ENCODE measurements at regions not wholly inside any gene's neighbourhood (a gene's known extent, or its start where the extent isn't known, plus 50 kb on each side); places are given as distances from the start of the nearest gene placed in this dataset.

DNA sequence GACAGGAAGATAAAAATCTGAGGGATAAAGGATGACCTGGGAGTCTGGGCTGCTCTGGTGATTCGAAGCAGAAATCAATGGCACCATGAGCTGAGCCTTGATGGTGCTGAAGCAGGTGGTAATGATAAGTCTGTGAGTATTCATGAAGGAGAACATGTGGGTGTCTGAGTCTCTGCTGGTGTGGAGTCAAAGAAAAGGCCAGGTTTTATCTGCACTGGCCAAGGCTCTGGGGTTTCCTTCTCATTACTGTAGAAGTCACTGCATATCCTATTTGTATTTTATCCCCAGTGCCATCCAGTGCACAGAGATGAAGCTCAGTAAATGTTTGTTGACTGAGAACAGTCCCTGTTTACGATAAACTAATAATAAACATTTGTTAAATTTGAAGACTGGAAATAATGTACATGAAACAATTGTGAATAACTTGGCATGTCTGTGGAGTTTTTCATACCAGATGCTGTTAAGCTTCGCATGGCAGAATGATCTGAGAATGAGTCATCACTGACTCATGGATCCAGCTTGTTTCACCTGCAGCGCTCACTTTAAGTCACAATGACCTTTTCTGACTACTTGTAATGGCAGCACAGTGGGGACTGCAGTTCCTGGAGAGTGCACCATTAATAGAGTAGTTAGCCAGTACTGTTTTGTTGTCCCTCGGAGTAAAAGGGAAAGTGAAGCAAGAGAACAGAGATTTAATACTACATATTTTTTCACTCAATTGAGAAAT, 538.5 kb downstream of the HTR7 start:
- no peaks in the 10 kb centered on the region for H3K9me3 ChIP-seq (replicated peaks in 1 of 2; ENCODE audit: control insufficient read depth in 2 of 2, insufficient read depth in 1 of 2, low read depth in 1 of 2, low read length in 2 of 2)
- H2AK5ac ChIP-seq (ENCODE audit: low read depth, low read length) = no peak overlapping the region
- peak; percentile 37 for DNase-seq (ENCODE audit: low spot score)
- H2BK15ac ChIP-seq (ENCODE audit: low read length) = no peak overlapping the region
- no peak overlapping the region for H4K8ac ChIP-seq (ENCODE audit: low read depth, low read length)
- no peak overlapping the region for H3K14ac ChIP-seq (ENCODE audit: low read length)
- no peaks in the 10 kb centered on the region for H3K36me3 ChIP-seq (replicated peaks in 1 of 2; ENCODE audit: control insufficient read depth in 2 of 2, insufficient read depth in 2 of 2, low read length in 2 of 2)
- H3K4ac ChIP-seq (ENCODE audit: low read length) = no peak overlapping the region
- WGBS, 2 donors (ENCODE audit: extremely low coverage in 2 of 2, insufficient read length in 2 of 2, insufficient replicate concordance in 1 of 2) = no CpG with 5 or more reads among the region's 5 CpGs
- H3K9ac ChIP-seq (ENCODE audit: low read depth, low read length, poor library complexity) = no peak overlapping the region
- H3K27ac ChIP-seq (replicated peaks; ENCODE audit: low read length) = peak overlapping the region; percentile 6
- no peak overlapping the region for H3K4me3 ChIP-seq (ENCODE audit: low read length in 2 of 2)
- H3K4me1 ChIP-seq (ENCODE audit: control insufficient read depth in 2 of 2, insufficient read depth in 1 of 2, low read depth in 1 of 2, low read length in 2 of 2) = peaks cover 0 to 2% of the 10 kb centered on the region in 2 donors
- no peak overlapping the region for H2BK12ac ChIP-seq (ENCODE audit: low read length)
- H2AFZ ChIP-seq (ENCODE audit: low read length) = no peak overlapping the region
- H3K27me3 ChIP-seq (ENCODE audit: control insufficient read depth in 3 of 3, insufficient read depth in 3 of 3, low read depth in 1 of 3, low read length in 3 of 3) = no peaks in the 10 kb centered on the region
- H4K91ac ChIP-seq (ENCODE audit: low read depth, low read length, poor library complexity) = no peak overlapping the region
- no peak overlapping the region for H3K4me2 ChIP-seq (ENCODE audit: insufficient read depth, low read length, poor library complexity, severe bottlenecking)
- H3K79me1 ChIP-seq (ENCODE audit: low read depth, low read length) = no peaks in the 10 kb centered on the region
- no peak overlapping the region for H2BK120ac ChIP-seq (ENCODE audit: low read depth, low read length)
- no peak overlapping the region for H3K18ac ChIP-seq (ENCODE audit: low read length)
- no peak overlapping the region for H2BK5ac ChIP-seq (ENCODE audit: low read length)
- no peak overlapping the region for H3K23ac ChIP-seq (ENCODE audit: low read depth, low read length, poor library complexity)

DNA sequence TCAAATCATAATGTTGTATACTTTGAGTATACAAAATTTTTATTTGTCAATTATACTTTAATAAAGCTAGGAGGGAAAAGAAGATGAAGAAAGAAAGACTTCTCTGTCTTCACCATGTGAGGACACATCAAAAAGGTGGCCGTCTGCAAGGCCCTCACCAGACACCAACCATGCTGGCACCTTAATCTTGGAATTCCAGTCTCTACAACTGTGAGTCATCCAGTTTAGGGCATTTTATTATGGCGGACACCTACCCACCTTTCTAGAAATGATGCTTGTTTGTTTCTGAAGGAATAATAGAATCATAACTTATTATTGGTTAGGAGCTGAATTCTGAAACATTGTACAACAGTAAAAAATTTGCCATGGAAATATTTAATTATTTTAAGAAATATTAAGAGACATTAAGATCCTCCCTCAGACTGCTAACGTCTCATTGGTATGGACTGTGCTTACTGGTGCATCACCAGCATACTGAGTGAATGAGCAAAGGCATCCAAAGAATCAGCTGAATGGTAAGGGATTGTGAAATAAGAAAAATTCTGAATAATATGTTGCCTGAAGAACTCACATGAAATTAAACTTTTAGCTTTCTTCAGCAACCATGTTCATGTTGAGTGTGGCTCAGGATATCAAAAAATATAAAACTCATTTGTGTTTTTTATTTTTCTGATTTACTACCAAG, 536.6 kb downstream of the HTR7 start:
- Histone ChIP-seq H3K9me3 (replicated peaks in 1 of 2; ENCODE audit: control insufficient read depth in 2 of 2, insufficient read depth in 1 of 2, low read depth in 1 of 2, low read length in 2 of 2) (no peaks in the 10 kb centered on the region), H3K79me1 (ENCODE audit: low read depth, low read length) (no peaks in the 10 kb centered on the region), H3K4me1 (ENCODE audit: control insufficient read depth in 2 of 2, insufficient read depth in 1 of 2, low read depth in 1 of 2, low read length in 2 of 2) (peaks cover 0 to 2% of the 10 kb centered on the region in 2 donors), H3K27ac (replicated peaks; ENCODE audit: low read length) (no peak overlapping the region), H3K4me2 (ENCODE audit: insufficient read depth, low read length, poor library complexity, severe bottlenecking) (no peak overlapping the region), H2BK12ac (ENCODE audit: low read length) (no peak overlapping the region), H3K27me3 (ENCODE audit: control insufficient read depth in 3 of 3, insufficient read depth in 3 of 3, low read depth in 1 of 3, low read length in 3 of 3) (no peaks in the 10 kb centered on the region), H3K18ac (ENCODE audit: low read length) (no peak overlapping the region), H3K14ac (ENCODE audit: low read length) (no peak overlapping the region), H3K23ac (ENCODE audit: low read depth, low read length, poor library complexity) (no peak overlapping the region), H3K36me3 (replicated peaks in 1 of 2; ENCODE audit: control insufficient read depth in 2 of 2, insufficient read depth in 2 of 2, low read length in 2 of 2) (no peaks in the 10 kb centered on the region), H2AFZ (ENCODE audit: low read length) (no peak overlapping the region), H4K91ac (ENCODE audit: low read depth, low read length, poor library complexity) (no peak overlapping the region), H2BK15ac (ENCODE audit: low read length) (no peak overlapping the region), H3K4ac (ENCODE audit: low read length) (no peak overlapping the region), H3K4me3 (ENCODE audit: low read length in 2 of 2) (no peak overlapping the region), H4K8ac (ENCODE audit: low read depth, low read length) (no peak overlapping the region), H2BK120ac (ENCODE audit: low read depth, low read length) (no peak overlapping the region), H2BK5ac (ENCODE audit: low read length) (no peak overlapping the region), H3K9ac (ENCODE audit: low read depth, low read length, poor library complexity) (no peak overlapping the region), H2AK5ac (ENCODE audit: low read depth, low read length) (no peak overlapping the region)
- DNase-seq (ENCODE audit: low spot score) = no peak
- no CpG with 5 or more reads among the region's 3 CpGs for WGBS, 2 donors (ENCODE audit: extremely low coverage in 2 of 2, insufficient read length in 2 of 2, insufficient replicate concordance in 1 of 2)

DNA sequence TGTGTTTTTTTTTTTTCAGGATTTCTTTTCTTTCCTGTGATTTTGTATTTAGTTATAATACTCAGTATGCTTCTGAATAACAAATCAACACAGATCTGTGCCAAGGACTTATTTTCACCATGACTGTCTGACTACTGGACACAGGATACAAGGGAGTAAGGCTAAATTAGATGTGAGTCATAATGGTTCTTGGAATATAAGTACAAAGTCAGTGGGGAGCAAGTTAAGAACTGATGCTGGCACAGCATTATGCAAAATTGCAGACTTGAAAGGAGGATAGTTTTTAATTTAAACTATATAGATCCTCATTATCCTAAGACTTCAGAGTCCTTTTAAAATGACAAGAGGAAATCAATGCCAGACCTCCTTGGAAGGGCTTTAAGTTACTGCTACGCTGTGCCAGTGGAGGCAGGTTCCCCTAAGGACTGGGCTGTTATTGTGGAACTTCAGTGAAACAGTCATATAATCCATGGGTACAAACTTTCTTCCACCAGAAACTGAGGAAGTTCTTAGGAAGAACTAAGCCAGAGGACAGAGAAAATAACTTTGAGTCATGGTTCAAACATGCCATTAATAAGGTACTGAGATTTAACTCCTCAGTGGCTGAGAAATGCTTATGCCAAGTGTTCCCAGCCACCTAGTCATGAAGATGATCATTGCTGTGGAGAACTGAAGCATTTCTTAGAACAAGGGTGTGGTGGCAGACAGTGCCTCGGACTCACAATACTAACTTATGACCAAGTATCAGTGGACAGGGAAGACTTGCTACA, 531.2 kb downstream of the HTR7 start:
- no peak for DNase-seq (ENCODE audit: low spot score)
- no peak overlapping the region for H3K18ac ChIP-seq (ENCODE audit: low read length)
- no peaks in the 10 kb centered on the region for H3K4me1 ChIP-seq (ENCODE audit: control insufficient read depth in 2 of 2, insufficient read depth in 1 of 2, low read depth in 1 of 2, low read length in 2 of 2)
- no peak overlapping the region for H2BK15ac ChIP-seq (ENCODE audit: low read length)
- no CpG with 5 or more reads among the region's 2 CpGs for WGBS, 2 donors (ENCODE audit: extremely low coverage in 2 of 2, insufficient read length in 2 of 2, insufficient replicate concordance in 1 of 2)
- H3K9ac ChIP-seq (ENCODE audit: low read depth, low read length, poor library complexity) = no peak overlapping the region
- H3K4me2 ChIP-seq (ENCODE audit: insufficient read depth, low read length, poor library complexity, severe bottlenecking) = no peak overlapping the region
- no peaks in the 10 kb centered on the region for H3K79me1 ChIP-seq (ENCODE audit: low read depth, low read length)
- H2AK5ac ChIP-seq (ENCODE audit: low read depth, low read length) = no peak overlapping the region
- no peaks in the 10 kb centered on the region for H3K27me3 ChIP-seq (ENCODE audit: control insufficient read depth in 3 of 3, insufficient read depth in 3 of 3, low read depth in 1 of 3, low read length in 3 of 3)
- no peaks in the 10 kb centered on the region for H3K9me3 ChIP-seq (replicated peaks in 1 of 2; ENCODE audit: control insufficient read depth in 2 of 2, insufficient read depth in 1 of 2, low read depth in 1 of 2, low read length in 2 of 2)
- no peak overlapping the region for H2AFZ ChIP-seq (ENCODE audit: low read length)
- H3K23ac ChIP-seq (ENCODE audit: low read depth, low read length, poor library complexity) = no peak overlapping the region
- H3K36me3 ChIP-seq (replicated peaks in 1 of 2; ENCODE audit: control insufficient read depth in 2 of 2, insufficient read depth in 2 of 2, low read length in 2 of 2) = no peaks in the 10 kb centered on the region
- no peak overlapping the region for H4K91ac ChIP-seq (ENCODE audit: low read depth, low read length, poor library complexity)
- H3K4me3 ChIP-seq (ENCODE audit: low read length in 2 of 2) = no peak overlapping the region
- no peak overlapping the region for H2BK12ac ChIP-seq (ENCODE audit: low read length)
- no peak overlapping the region for H3K27ac ChIP-seq (replicated peaks; ENCODE audit: low read length)
- H2BK5ac ChIP-seq (ENCODE audit: low read length) = no peak overlapping the region
- no peak overlapping the region for H2BK120ac ChIP-seq (ENCODE audit: low read depth, low read length)
- no peak overlapping the region for H3K14ac ChIP-seq (ENCODE audit: low read length)
- no peak overlapping the region for H3K4ac ChIP-seq (ENCODE audit: low read length)
- no peak overlapping the region for H4K8ac ChIP-seq (ENCODE audit: low read depth, low read length)

DNA sequence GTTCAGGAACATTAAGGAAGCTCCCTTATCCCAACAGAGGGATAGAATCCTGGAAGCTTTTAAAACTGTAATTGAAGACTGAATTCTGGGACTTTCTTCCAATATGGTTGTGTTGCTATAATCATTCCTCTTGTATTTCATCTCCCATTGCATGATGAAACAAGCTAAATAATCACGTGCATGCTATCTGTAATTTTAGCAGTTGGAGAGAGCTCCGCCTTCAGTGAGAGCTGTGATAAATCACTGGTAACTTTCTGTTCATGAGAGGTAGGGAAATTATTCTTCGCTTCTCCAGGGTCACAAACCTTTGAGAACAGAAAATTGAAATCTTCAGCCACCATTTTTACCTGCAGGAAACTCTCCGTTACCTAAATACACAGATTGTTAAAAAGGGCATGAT, 530.2 kb downstream of the HTR7 start:
- no peak overlapping the region for H3K4me2 ChIP-seq (ENCODE audit: insufficient read depth, low read length, poor library complexity, severe bottlenecking)
- H3K23ac ChIP-seq (ENCODE audit: low read depth, low read length, poor library complexity) = no peak overlapping the region
- no peak overlapping the region for H2BK12ac ChIP-seq (ENCODE audit: low read length)
- no peaks in the 10 kb centered on the region for H3K79me1 ChIP-seq (ENCODE audit: low read depth, low read length)
- H4K8ac ChIP-seq (ENCODE audit: low read depth, low read length) = no peak overlapping the region
- H3K9ac ChIP-seq (ENCODE audit: low read depth, low read length, poor library complexity) = no peak overlapping the region
- no peaks in the 10 kb centered on the region for H3K4me1 ChIP-seq (ENCODE audit: control insufficient read depth in 2 of 2, insufficient read depth in 1 of 2, low read depth in 1 of 2, low read length in 2 of 2)
- H2BK5ac ChIP-seq (ENCODE audit: low read length) = no peak overlapping the region
- no peak overlapping the region for H3K14ac ChIP-seq (ENCODE audit: low read length)
- H2AFZ ChIP-seq (ENCODE audit: low read length) = no peak overlapping the region
- no peak overlapping the region for H3K27ac ChIP-seq (replicated peaks; ENCODE audit: low read length)
- no peaks in the 10 kb centered on the region for H3K27me3 ChIP-seq (ENCODE audit: control insufficient read depth in 3 of 3, insufficient read depth in 3 of 3, low read depth in 1 of 3, low read length in 3 of 3)
- DNase-seq (ENCODE audit: low spot score) = no peak
- no peak overlapping the region for H2BK15ac ChIP-seq (ENCODE audit: low read length)
- WGBS, 2 donors (ENCODE audit: extremely low coverage in 2 of 2, insufficient read length in 2 of 2, insufficient replicate concordance in 1 of 2) = no CpG with 5 or more reads among the region's 4 CpGs
- H2BK120ac ChIP-seq (ENCODE audit: low read depth, low read length) = no peak overlapping the region
- no peak overlapping the region for H3K18ac ChIP-seq (ENCODE audit: low read length)
- no peak overlapping the region for H4K91ac ChIP-seq (ENCODE audit: low read depth, low read length, poor library complexity)
- no peak overlapping the region for H3K4ac ChIP-seq (ENCODE audit: low read length)
- no peaks in the 10 kb centered on the region for H3K36me3 ChIP-seq (replicated peaks in 1 of 2; ENCODE audit: control insufficient read depth in 2 of 2, insufficient read depth in 2 of 2, low read length in 2 of 2)
- H2AK5ac ChIP-seq (ENCODE audit: low read depth, low read length) = no peak overlapping the region
- no peaks in the 10 kb centered on the region for H3K9me3 ChIP-seq (replicated peaks in 1 of 2; ENCODE audit: control insufficient read depth in 2 of 2, insufficient read depth in 1 of 2, low read depth in 1 of 2, low read length in 2 of 2)
- no peak overlapping the region for H3K4me3 ChIP-seq (ENCODE audit: low read length in 2 of 2)

All from neuronal stem cell (in vitro differentiated cells).